ENCODE measurements at regions not wholly inside any gene's neighbourhood (a gene's known extent, or its start where the extent isn't known, plus 50 kb on each side); places are given as distances from the start of the nearest gene placed in this dataset.

GRCh38 chr6:4313044-4313686, 177.8 kb upstream of the ECI2 start:
- ATAC-seq (ENCODE audit: low read depth), result peak; percentile 92
- peak; percentile 79 for DNase-seq (ENCODE audit: low spot score)
- Histone ChIP-seq H3K36me3 (ENCODE audit: low read depth) (no peaks in the 10 kb centered on the region), H3K4me3 (ENCODE audit: severe bottlenecking) (no peak overlapping the region), H3K27me3 (ENCODE audit: insufficient read depth, poor library complexity, severe bottlenecking) (no peaks in the 10 kb centered on the region), H3K4me1 (ENCODE audit: insufficient read depth, poor library complexity, severe bottlenecking) (peaks cover 27% of the 10 kb centered on the region), H3K27ac (ENCODE audit: poor library complexity, severe bottlenecking) (peak overlapping the region; percentile 70), H3K9me3 (ENCODE audit: severe bottlenecking) (peaks cover 6% of the 10 kb centered on the region)
- peak; percentile 80 for TF ChIP-seq CTCF (IDR thresholded peaks at IDR 0.05; ENCODE audit: poor library complexity, severe bottlenecking)

GRCh38 chr6:4311976-4312860, 176.8 kb upstream of the ECI2 start:
- Histone ChIP-seq H3K27ac (ENCODE audit: poor library complexity, severe bottlenecking) (peak overlapping the region; percentile 70), H3K4me1 (ENCODE audit: insufficient read depth, poor library complexity, severe bottlenecking) (peaks cover 19% of the 10 kb centered on the region), H3K9me3 (ENCODE audit: severe bottlenecking) (peaks cover 6% of the 10 kb centered on the region), H3K27me3 (ENCODE audit: insufficient read depth, poor library complexity, severe bottlenecking) (no peaks in the 10 kb centered on the region), H3K4me3 (ENCODE audit: severe bottlenecking) (no peak overlapping the region), H3K36me3 (ENCODE audit: low read depth) (no peaks in the 10 kb centered on the region)
- ATAC-seq (ENCODE audit: low read depth) (no peak), DNase-seq (ENCODE audit: low spot score) (no peak)
- no peak for TF ChIP-seq CTCF (IDR thresholded peaks at IDR 0.05; ENCODE audit: poor library complexity, severe bottlenecking)

GRCh38 chr6:4309540-4309939, 174.2 kb upstream of the ECI2 start:
- Histone ChIP-seq H3K36me3 (ENCODE audit: low read depth) (no peaks in the 10 kb centered on the region), H3K9me3 (ENCODE audit: severe bottlenecking) (peaks cover 6% of the 10 kb centered on the region), H3K4me1 (ENCODE audit: insufficient read depth, poor library complexity, severe bottlenecking) (peaks cover 11% of the 10 kb centered on the region), H3K27ac (ENCODE audit: poor library complexity, severe bottlenecking) (no peak overlapping the region), H3K4me3 (ENCODE audit: severe bottlenecking) (no peak overlapping the region), H3K27me3 (ENCODE audit: insufficient read depth, poor library complexity, severe bottlenecking) (no peaks in the 10 kb centered on the region)
- DNase-seq (ENCODE audit: low spot score) (no peak), ATAC-seq (ENCODE audit: low read depth) (no peak)
- TF ChIP-seq CTCF (IDR thresholded peaks at IDR 0.05; ENCODE audit: poor library complexity, severe bottlenecking), result no peak

- Histone ChIP-seq H3K9me3 (ENCODE audit: severe bottlenecking) (peaks cover 6% of the 10 kb centered on the region), H3K27ac (ENCODE audit: poor library complexity, severe bottlenecking) (no peak overlapping the region), H3K4me3 (ENCODE audit: severe bottlenecking) (no peak overlapping the region), H3K27me3 (ENCODE audit: insufficient read depth, poor library complexity, severe bottlenecking) (no peaks in the 10 kb centered on the region), H3K36me3 (ENCODE audit: low read depth) (no peaks in the 10 kb centered on the region), H3K4me1 (ENCODE audit: insufficient read depth, poor library complexity, severe bottlenecking) (peaks cover 5% of the 10 kb centered on the region)
- no peak for DNase-seq (ENCODE audit: low spot score)
- no peak for ATAC-seq (ENCODE audit: low read depth)
- no peak for TF ChIP-seq CTCF (IDR thresholded peaks at IDR 0.05; ENCODE audit: poor library complexity, severe bottlenecking)
These were observed 173.0 kb upstream of the ECI2 start for GRCh38 chr6:4308364-4308763.

Measured in RWPE2 (cell line).